Heart left ventricle (tissue), 16 donors: ENCODE measurements at regions not wholly inside any gene's neighbourhood (a gene's known extent, or its start where the extent isn't known, plus 50 kb on each side); places are given as distances from the start of the nearest gene placed in this dataset.

ENCODE experiments used
- ATAC-seq, 4 donors: fragments of 200-7000 bp; cut with Tn5 transposase; one replicate each; pipeline ENCODE4 v1.9.1; 2020 to 2022; ENCODE audit warnings: moderate library complexity in 4 of 4, mild to moderate bottlenecking in 3 of 4, moderate number of reproducible peaks in 1 of 4
- DNase-seq, 5 donors: peaks; one replicate each; pipeline ENCODE4 v3.0.0-alpha.2; 2020
- H3K27ac ChIP-seq, 12 donors: fragments of 200-600 bp; sonication (generic) in 4 of 12; one replicate each; pipeline versions ENCODE4 v1.5.0 to v1.8.0; 2016 to 2022; ENCODE audit warnings: mild to moderate bottlenecking in 2 of 12
- H3K27me3 ChIP-seq, 9 donors: fragments of 200-600 bp; sonication (generic) in 2 of 9; one replicate each; pipeline versions ENCODE4 v1.5.1 to v1.8.0; 2016 to 2022; ENCODE audit warnings: mild to moderate bottlenecking in 3 of 9
- H3K36me3 ChIP-seq, 9 donors: fragments of 200-600 bp; sonication (generic) in 2 of 9; one replicate each; pipeline versions ENCODE4 v1.5.0 to v1.8.0; 2018 to 2022; ENCODE audit warnings: mild to moderate bottlenecking in 2 of 9
- H3K4me1 ChIP-seq, 12 donors: fragments of 200-600 bp; sonication (generic) in 4 of 12; one replicate each; pipeline versions ENCODE4 v1.5.0 to v1.8.0; 2016 to 2022; ENCODE audit warnings: mild to moderate bottlenecking in 3 of 12
- H3K4me3 ChIP-seq, 12 donors: fragments of 200-600 bp; sonication (generic) in 4 of 12; one replicate each; pipeline versions ENCODE4 v1.5.0 to v1.8.0; 2017 to 2022; ENCODE audit warnings: mild to moderate bottlenecking in 9 of 12, moderate library complexity in 4 of 12
- H3K9me3 ChIP-seq, 12 donors: fragments of 200-600 bp; sonication (generic) in 4 of 12; one replicate each; pipeline versions ENCODE4 v1.5.0 to v1.8.0; 2016 to 2022; ENCODE audit warnings: mild to moderate bottlenecking in 1 of 12
- CTCF ChIP-seq, 12 donors: fragments of 200-600 bp; sonication (generic) in 4 of 12; IDR thresholded peaks; one replicate each; pipeline versions ENCODE4 v1.5.0 to v1.8.0; 2018 to 2022; ENCODE audit warnings: antibody characterized with exemption in 12 of 12, mild to moderate bottlenecking in 5 of 12
- POLR2A ChIP-seq, 2 donors: fragments of 450-650 bp; IDR thresholded peaks; one replicate each; pipeline ENCODE4 v1.6.1; 2017; ENCODE audit warnings: antibody characterized with exemption in 2 of 2, mild to moderate bottlenecking in 2 of 2, moderate library complexity in 2 of 2
- WGBS, 4 donors: extraction: QIAGEN DNeasy Blood & Tissue Kit in 2 of 4; methylation state at CpG; one replicate each; pipeline versions ENCODE4 v1.1.5 to v1.1.7; 2013 to 2018; 5-methylcytosine and 5-hydroxymethylcytosine counted together
- intact Hi-C, 10 donors: fragments of 100-400 bp; cut with DNase I; formaldehyde crosslinking; loops; one replicate each; pipeline versions ENCODE4 v1.11.1 to v1.14.2; 2022
- donor health status: ischemic (EF 13 %, LVEDD 7.1; RV severe dilation, severe dysfunction).
- donor health status: healthy with polysubstance abuse.
- donor health status: DM: no; HTN: yes; CAD: no.
- donor health status: DM: no; HTN: no; CAD: no.
- donor health status: ischemic (EF 25% LVEDD 6.9; RV normal size, moderate dysfunction).
- donor health status: ischemic (EF 25% LVEDD 5.7; RV mildly dilated, moderate dysfunction).
- donor health status: healthy.
- donor health status: DM: yes; HTN: yes; CAD: no.
- donor health status: ischemic (EF 35%, LVEDD 5.7; RV mildly dilated, moderate dysfunction).
- donor health status: nonischemic (EF 11% LVEDD 7.7; RV severe dilation, severe dysfunction).
- donor health status: DM: yes; HTN: yes; CAD: no.
- donor health status: PGD.
- donor health status: ischemic (EF 29% LVEDD 5.4; RV normal size, mild dysfunction).
- donor health status: nonischemic (EF 23%, LVEDD 6.1; RV moderate dilation, normal function).

GRCh38 chr15:37794947-37795346 lies 139.5 kb upstream of the TMCO5A start:
- no peaks in the 10 kb centered on the region for H3K27me3 ChIP-seq
- TF ChIP-seq POLR2A (IDR thresholded peaks at IDR 0.05) (no peak), CTCF (IDR thresholded peaks at IDR 0.05) (no peak)
- no peaks in the 10 kb centered on the region for H3K36me3 ChIP-seq
- H3K4me1 ChIP-seq: no peaks in the 10 kb centered on the region
- H3K9me3 ChIP-seq: peaks cover 0 to 6% (median 0%) of the 10 kb centered on the region in 12 donors
- no peak overlapping the region for H3K27ac ChIP-seq
- 32 to 51% (median 41%) methylated on average over 1 of the region's 1 CpG for WGBS, 4 donors
- ATAC-seq (no peak), DNase-seq (no peak)
- no peak overlapping the region for H3K4me3 ChIP-seq
- intact Hi-C loops: no loop called here

DNA sequence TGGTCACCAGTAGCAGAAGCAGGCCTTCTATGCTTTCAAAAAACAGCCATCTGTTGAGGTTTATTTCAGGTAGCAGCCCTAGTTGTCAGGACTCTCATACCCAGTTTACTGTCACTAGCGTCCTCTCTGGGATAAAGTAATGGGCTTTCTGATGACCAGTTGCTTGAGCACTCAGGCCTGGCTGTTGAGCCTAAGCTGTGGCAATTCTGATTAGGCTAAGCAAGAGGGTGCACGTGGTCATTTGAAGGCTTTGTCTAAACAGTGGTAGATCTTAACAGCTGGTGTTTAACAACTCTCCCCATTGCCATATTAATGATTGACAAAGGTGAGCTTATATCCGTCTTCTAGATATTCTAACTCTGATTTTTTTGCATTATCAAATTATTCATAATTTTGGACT lies 132.9 kb upstream of the TMCO5A start:
- no peak for TF ChIP-seq CTCF (IDR thresholded peaks at IDR 0.05)
- TF ChIP-seq POLR2A (IDR thresholded peaks at IDR 0.05): no peak
- Histone ChIP-seq H3K9me3 (peaks cover 0 to 6% (median 0%) of the 10 kb centered on the region in 12 donors), H3K27ac (no peak overlapping the region), H3K27me3 (no peaks in the 10 kb centered on the region), H3K36me3 (no peaks in the 10 kb centered on the region), H3K4me3 (no peak overlapping the region), H3K4me1 (no peaks in the 10 kb centered on the region)
- ATAC-seq: no peak
- WGBS, 4 donors: 79 to 87% (median 86%) methylated on average over 3 of the region's 3 CpGs
- intact Hi-C loops: loop anchor here in 1 of 10 donors (10.0 kb wide), 1 partner anchor 57 kb away; no protein-coding TSS in a partner anchor
- no peak for DNase-seq

DNA sequence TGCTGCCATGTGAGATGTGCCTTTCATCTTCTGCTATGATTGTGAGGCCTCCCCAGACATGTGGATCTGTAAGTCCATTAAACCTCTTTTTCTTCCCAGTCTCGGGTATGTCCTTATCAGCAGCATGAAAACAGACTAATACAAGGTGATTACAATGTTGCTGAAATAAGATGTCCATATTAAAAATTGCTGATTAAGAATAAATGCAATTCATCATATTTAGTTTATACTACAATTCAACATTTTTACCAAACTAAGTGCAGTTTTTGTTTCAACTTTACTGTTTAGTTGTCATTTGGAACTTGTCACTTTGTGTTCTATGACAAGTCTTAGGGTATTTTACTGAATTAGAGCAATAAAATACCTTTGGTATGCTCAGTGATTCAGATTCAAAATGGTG lies 127.6 kb upstream of the TMCO5A start:
- WGBS, 4 donors: 47 to 56% (median 53%) methylated on average over 1 of the region's 1 CpG
- TF ChIP-seq CTCF (IDR thresholded peaks at IDR 0.05): no peak
- no peak for TF ChIP-seq POLR2A (IDR thresholded peaks at IDR 0.05)
- H3K36me3 ChIP-seq: no peaks in the 10 kb centered on the region
- no peaks in the 10 kb centered on the region for H3K4me1 ChIP-seq
- H3K27ac ChIP-seq: no peak overlapping the region
- H3K27me3 ChIP-seq: no peaks in the 10 kb centered on the region
- H3K9me3 ChIP-seq: no peaks in the 10 kb centered on the region
- H3K4me3 ChIP-seq: no peak overlapping the region
- DNase-seq: no peak
- intact Hi-C loops: loop anchor here in 1 of 10 donors (10.0 kb wide), 1 partner anchor 62 kb away; no protein-coding TSS in a partner anchor
- no peak for ATAC-seq

DNA sequence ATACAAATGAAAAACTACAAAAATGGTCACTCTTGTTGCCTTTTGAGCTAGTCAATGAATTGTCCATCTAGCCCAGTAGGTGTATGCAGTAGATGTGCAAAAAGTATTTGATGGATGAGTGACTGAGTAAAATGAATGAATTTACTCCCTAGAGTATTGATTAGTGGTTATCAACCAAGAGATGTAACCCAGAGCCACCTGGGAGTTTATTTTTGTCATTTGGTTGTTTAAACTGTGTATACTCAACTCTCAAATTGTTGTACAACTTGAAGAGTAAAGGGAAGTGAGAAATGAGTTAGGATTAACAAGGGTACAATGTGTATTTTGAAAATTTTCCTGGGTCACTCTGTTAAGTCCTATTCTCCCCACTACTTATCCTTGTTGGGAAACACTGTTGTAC lies 124.1 kb upstream of the TMCO5A start:
- no peak overlapping the region for H3K4me3 ChIP-seq
- intact Hi-C loops: no loop called here
- H3K27ac ChIP-seq: no peak overlapping the region
- TF ChIP-seq CTCF (IDR thresholded peaks at IDR 0.05): no peak
- TF ChIP-seq POLR2A (IDR thresholded peaks at IDR 0.05): no peak
- no peak for ATAC-seq
- peaks cover 0 to 3% (median 0%) of the 10 kb centered on the region in 9 donors for H3K27me3 ChIP-seq
- no peaks in the 10 kb centered on the region for H3K9me3 ChIP-seq
- H3K4me1 ChIP-seq: no peaks in the 10 kb centered on the region
- DNase-seq: no peak
- H3K36me3 ChIP-seq: no peaks in the 10 kb centered on the region
